ENCODE measurements at regions not wholly inside any gene's neighbourhood (a gene's known extent, or its start where the extent isn't known, plus 50 kb on each side); places are given as distances from the start of the nearest gene placed in this dataset.
"Not testable (repeated sequence)": the region's sequence is repeated elsewhere in the genome, so short reads cannot be mapped to it uniquely, and the experiment has no call there.

- ATAC-seq: peak; percentile 33
- TF ChIP-seq CTCF (IDR thresholded peaks at IDR 0.05): no peak
- H3K36me3 ChIP-seq: no peaks in the 10 kb centered on the region
These were observed 2604.8 kb upstream of the TPTE start for GRCh38 chr21:7916329-7917303.

GRCh38 chr21:7917729-7918128 is 2603.7 kb upstream of the TPTE start:
- Histone ChIP-seq H3K27me3 (no peaks in the 10 kb centered on the region), H3K4me3 (no peak overlapping the region), H3K4me1 (no peaks in the 10 kb centered on the region), H3K27ac (no peak overlapping the region), H3K9me3 (peaks cover 34% of the 10 kb centered on the region), H3K36me3 (no peaks in the 10 kb centered on the region)
- intact Hi-C loops (cut with DNase I): no loop called here
- no peak for TF ChIP-seq CTCF (IDR thresholded peaks at IDR 0.05)
- DNase-seq (no peak), ATAC-seq (peak; percentile 17)

More at GRCh38 chr21:7916329-7917303, 2604.8 kb upstream of the TPTE start:
- DNase-seq: no peak
- Histone ChIP-seq H3K9me3 (peaks cover 34% of the 10 kb centered on the region), H3K27me3 (no peaks in the 10 kb centered on the region), H3K4me3 (no peak overlapping the region), H3K27ac (no peak overlapping the region), H3K4me1 (no peaks in the 10 kb centered on the region)
- intact Hi-C loops (cut with DNase I): no loop called here

GRCh38 chr21:7925918-7926582 is 2595.3 kb upstream of the TPTE start:
- H3K36me3 ChIP-seq; H3K27me3 ChIP-seq; H3K4me1 ChIP-seq; intact Hi-C loops (cut with DNase I); H3K27ac ChIP-seq; DNase-seq; H3K4me3 ChIP-seq: not testable (repeated sequence)
- H3K9me3 ChIP-seq: peaks cover 37% of the 10 kb centered on the region
- ATAC-seq: peak; percentile 81

GRCh38 chr21:7928528-7928927 is 2592.9 kb upstream of the TPTE start:
- H3K36me3 ChIP-seq; DNase-seq; intact Hi-C loops (cut with DNase I); H3K27me3 ChIP-seq; H3K4me1 ChIP-seq; H3K4me3 ChIP-seq; H3K27ac ChIP-seq; ATAC-seq: not testable (repeated sequence)
- H3K9me3 ChIP-seq: peaks cover 57% of the 10 kb centered on the region

- DNase-seq; H3K36me3 ChIP-seq; intact Hi-C loops (cut with DNase I); H3K27me3 ChIP-seq; H3K27ac ChIP-seq; H3K4me3 ChIP-seq; ATAC-seq; H3K4me1 ChIP-seq: not testable (repeated sequence)
- peaks cover 67% of the 10 kb centered on the region for H3K9me3 ChIP-seq
These were observed 2591.8 kb upstream of the TPTE start for GRCh38 chr21:7929586-7929985.

GRCh38 chr21:7930445-7930844 is 2590.9 kb upstream of the TPTE start:
- intact Hi-C loops (cut with DNase I): not testable (repeated sequence)
- peaks cover 70% of the 10 kb centered on the region for H3K9me3 ChIP-seq

GRCh38 chr21:7932113-7932512 is 2589.3 kb upstream of the TPTE start:
- H3K4me1 ChIP-seq; H3K27me3 ChIP-seq; H3K36me3 ChIP-seq; H3K27ac ChIP-seq; intact Hi-C loops (cut with DNase I); ATAC-seq; DNase-seq; H3K4me3 ChIP-seq: not testable (repeated sequence)
- peaks cover 75% of the 10 kb centered on the region for H3K9me3 ChIP-seq

More at GRCh38 chr21:7930445-7930844, 2590.9 kb upstream of the TPTE start:
- not testable (repeated sequence) for H3K27me3 ChIP-seq, H3K4me1 ChIP-seq, H3K4me3 ChIP-seq, DNase-seq, H3K36me3 ChIP-seq, H3K27ac ChIP-seq, ATAC-seq

GRCh38 chr21:7932834-7933233 is 2588.5 kb upstream of the TPTE start:
- H3K4me1 ChIP-seq; H3K27me3 ChIP-seq; intact Hi-C loops (cut with DNase I); H3K36me3 ChIP-seq; H3K4me3 ChIP-seq; H3K27ac ChIP-seq; ATAC-seq; DNase-seq: not testable (repeated sequence)
- peaks cover 75% of the 10 kb centered on the region for H3K9me3 ChIP-seq
